Myocyte (in vitro differentiated cells): ENCODE measurements at regions not wholly inside any gene's neighbourhood (a gene's known extent, or its start where the extent isn't known, plus 50 kb on each side); places are given as distances from the start of the nearest gene placed in this dataset.
"Not testable (repeated sequence)": the region's sequence is repeated elsewhere in the genome, so short reads cannot be mapped to it uniquely, and the experiment has no call there.

ENCODE experiments used
- DNase-seq: peaks from one replicate; pipeline ENCODE4 v3.0.0-alpha.2; 2012; ENCODE audit warnings: low read depth

GRCh38 chr4:178015046-178015445 lies 572.8 kb upstream of the AGA start:
- not testable (repeated sequence) for DNase-seq

- no peak for DNase-seq
Measured at GRCh38 chr4:178026999-178027398, 584.8 kb upstream of the AGA start.

GRCh38 chr4:178027796-178028195 lies 585.6 kb upstream of the AGA start:
- no peak for DNase-seq

DNA sequence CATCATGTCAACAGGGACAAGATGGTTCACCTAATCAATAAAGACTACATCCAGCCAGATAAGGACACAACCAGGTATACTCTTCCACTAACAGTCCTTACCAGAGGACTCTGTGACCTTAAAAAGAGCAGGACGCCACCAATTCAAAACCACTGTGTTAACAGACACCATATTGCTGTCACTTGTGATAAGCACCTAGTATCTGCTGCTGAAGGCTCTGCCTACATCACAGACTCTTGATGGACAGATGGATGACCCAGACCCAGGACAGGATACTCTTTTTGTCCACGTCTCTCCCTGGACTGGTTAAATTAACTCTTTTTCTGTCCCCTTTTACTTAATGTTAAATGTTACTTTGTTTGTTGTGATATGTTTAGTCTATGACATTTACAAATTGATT lies 586.2 kb upstream of the AGA start:
- DNase-seq: no peak

GRCh38 chr4:178037459-178038214 lies 595.4 kb upstream of the AGA start:
- DNase-seq: no peak

GRCh38 chr4:178056996-178057395 lies 614.8 kb upstream of the AGA start:
- no peak for DNase-seq

DNA sequence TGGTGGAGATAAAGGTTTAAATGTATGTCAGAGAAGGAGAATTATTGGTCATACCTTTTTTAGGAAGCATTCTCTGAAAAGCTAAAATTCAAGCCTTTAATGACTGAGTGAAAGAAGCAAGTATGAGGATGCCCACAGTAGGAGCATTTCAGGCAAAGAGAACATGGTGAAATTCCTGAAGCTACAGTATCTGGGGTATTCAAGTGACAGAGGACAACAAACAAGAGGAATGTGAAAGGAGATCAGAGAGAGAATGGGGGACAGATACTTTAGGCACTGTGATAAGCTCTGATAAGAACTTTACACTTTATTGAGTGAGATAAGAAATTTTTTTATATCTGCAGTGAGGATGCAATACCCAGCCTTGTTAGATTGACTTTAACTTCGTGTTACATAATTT lies 621.3 kb upstream of the AGA start:
- no peak for DNase-seq

DNA sequence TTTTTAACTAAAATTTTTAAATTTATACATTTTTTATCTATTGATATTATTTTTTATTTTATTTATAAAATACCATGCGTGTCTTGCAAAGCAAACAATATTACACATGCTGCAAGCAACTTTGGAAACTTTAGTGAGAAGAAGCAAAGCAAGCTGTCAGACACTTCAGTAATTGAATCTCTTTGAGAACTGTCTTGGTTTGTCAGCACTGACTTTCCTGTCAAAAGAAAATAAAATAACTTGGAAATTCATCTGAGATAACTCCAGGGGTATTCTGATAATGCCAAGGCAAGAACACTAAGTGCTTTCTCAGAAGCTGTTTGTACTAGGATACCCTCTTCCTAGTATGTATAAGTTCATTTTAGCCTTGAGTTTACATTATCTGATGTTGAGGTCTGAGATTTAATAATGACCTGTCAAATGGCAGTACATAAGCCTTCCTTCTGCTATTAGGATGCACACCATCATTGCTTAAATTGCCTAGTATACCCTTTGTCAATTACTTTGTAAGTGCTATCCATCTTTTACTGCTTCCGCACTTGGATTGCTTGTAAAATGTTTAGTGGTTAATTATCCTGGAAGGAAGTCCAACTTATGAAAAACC lies 624.2 kb upstream of the AGA start:
- no peak for DNase-seq

DNA sequence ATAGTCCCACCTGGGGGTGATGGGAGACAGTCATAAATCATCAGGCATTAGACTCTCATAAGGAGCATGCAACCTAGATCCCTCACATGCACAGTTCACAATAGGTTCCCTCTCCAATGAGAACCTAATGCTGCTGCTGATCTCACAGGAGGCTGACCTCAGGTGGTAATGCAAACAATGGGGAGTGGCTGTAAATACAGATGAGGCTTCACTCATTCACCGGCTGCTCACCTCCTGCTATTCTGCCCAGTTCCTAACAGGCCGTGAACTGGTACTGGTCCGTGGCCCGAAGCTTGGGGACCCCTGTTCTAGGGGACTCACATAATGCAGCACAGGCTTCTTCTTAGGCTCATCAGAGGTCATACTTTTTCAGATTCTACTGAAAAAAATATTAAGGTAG lies 625.9 kb upstream of the AGA start:
- no peak for DNase-seq

DNA sequence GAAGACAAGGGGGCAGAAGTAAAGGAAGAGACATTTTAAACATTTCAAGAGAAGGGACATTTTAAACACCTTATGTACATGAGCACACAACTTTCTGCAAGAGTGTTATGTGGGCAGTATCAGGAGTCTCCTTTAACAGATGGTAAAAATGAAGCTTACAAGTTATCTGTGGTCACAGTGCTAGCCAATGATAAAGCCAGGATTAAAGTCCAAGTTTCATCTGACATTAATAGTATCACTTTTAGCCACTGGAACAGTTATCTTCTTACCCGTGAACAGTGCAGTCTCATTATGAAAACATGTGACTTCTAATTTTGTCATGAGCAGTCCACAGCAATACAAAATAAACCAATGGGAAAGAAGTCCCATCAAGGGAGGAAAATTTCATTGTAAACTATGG lies 627.9 kb upstream of the AGA start:
- no peak for DNase-seq

DNA sequence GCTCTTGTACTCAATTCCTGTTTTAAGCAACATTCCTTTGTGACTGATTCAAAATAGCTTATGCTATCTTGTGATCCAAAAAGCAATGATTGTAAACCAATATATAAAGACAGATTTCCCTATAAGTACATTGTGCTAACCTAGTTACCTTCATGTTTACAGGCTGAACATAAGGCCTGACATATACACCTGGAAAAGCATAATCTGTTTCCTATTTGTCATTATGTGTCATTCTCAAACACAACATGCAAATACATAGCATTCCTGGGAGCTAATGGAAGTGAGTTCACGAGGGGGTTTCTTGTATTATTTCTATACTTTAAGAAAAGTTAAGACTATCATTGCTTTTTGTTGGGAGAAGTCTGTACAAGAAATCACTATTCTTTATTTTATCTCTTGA lies 638.1 kb upstream of the AGA start:
- no peak for DNase-seq

DNA sequence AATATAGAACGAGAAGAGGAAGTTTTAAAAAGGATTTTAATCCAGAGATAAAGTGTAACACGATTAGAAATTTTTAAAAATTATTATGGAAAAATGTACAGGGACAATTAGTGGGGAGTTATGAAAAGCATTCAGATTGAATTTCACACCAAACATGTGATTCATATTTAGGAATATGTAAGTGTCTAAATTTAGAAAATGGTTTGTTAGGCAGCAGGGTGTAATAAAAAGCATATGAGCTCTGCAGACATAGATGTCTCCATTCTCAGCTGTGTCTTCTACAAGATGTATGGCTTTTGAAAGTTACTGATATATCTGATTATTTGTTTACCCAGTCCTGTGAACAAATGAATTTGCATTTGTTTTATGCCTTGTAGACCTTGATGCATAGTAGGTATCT lies 638.9 kb upstream of the AGA start:
- DNase-seq: no peak

DNA sequence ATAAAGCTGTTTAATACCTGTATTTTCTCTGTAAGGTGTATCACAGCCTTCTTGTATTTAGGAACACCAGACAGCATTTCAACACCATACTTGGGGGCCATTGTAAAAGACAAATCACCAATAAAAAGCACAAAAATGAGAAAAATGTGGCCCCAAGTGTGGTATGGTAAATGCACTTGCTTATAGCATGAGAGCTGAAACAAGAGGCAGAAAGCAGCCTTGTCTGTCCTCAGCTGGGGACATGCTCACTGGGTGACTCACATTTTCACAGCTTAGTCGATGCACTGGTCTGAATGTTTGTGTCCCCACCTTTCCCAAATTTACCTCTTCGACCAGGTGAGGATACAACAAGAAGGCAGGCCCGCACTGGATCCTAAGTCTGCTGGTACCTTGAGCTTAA lies 639.7 kb upstream of the AGA start:
- DNase-seq: no peak

DNA sequence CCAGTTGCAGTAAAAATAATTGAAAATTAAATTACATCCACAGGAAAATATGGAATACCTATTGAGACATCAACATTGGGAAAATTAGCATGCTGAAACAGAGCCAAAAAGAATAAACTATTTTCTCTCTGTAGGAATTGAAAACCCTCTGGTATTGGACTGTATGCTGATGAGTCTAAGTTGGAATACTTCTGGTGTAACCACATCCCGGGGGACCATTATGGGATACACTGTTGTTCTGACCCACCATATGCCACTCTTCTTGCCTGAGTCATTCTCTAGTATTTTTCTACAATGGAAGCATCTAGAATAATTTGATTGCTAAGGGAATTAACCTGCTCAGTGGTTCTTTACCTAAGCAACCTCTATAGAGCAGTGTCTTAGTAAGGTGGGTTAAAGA lies 640.7 kb upstream of the AGA start:
- DNase-seq: no peak

DNA sequence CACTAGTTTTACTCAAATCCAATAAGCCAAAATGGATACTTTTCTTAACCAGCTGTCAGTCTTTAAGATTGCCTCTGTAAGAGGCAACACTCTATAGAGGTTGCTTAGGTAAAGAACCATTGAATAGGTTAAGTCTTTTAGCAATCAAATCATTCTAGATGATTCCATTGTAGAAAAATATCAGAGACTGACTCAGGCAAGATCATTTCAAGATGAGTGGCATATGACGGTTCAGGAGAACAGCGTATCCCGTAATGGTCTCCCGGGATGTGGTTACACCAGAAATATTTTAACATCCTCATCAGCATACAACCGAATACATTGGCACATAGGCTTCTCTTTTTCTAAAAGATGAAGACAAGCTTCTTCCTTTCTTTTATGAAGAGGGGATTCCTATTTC lies 641.7 kb upstream of the AGA start:
- no peak for DNase-seq

DNA sequence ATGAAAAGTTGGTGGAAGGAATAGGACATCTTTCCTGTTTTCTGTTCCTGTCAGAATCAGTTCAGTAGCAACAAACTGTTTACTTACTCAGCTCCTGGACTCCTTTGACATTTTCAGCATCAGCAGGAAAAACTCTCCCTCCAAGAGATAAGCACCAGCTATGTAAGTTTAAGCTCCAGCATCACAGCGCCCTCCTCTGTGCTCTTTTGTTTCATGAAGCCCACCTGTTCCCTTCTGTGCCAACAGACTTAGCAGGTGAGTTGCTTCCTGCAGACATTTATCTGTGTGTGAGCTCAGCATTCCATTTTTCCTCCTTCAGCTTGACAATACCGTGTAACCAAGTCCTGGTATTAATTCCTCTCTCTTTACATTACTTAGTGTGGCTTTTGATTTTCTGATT lies 644.1 kb upstream of the AGA start:
- DNase-seq: no peak

- DNase-seq: no peak
Measured at GRCh38 chr4:178090640-178091411, 648.6 kb upstream of the AGA start.

- no peak for DNase-seq
Measured at GRCh38 chr4:178102139-178102538, 659.9 kb upstream of the AGA start.

DNA sequence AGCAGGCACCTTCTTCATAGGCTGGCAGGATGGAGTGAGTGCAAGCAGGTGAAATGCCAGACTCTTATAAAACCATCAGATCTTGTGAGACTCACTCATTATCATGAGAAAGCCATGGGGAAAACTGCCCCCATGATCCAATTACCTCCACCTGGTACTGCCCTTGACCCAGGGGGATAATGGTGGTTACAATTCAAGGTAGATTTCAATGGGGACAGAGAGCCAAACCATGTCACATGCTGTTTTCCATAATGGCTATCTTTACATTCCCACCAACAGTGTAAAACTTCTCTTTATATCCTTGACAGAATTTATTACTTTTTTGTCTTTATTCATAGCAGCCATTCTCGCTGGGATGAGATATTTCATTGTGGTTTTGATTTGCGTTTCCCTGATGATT lies 663.0 kb upstream of the AGA start:
- DNase-seq: no peak

GRCh38 chr4:178136736-178137345 lies 694.6 kb upstream of the AGA start:
- no peak for DNase-seq

- no peak for DNase-seq
Measured at GRCh38 chr4:178137732-178138471, 695.7 kb upstream of the AGA start.
